IMR-90 (cell line): ENCODE measurements at regions not wholly inside any gene's neighbourhood (a gene's known extent, or its start where the extent isn't known, plus 50 kb on each side); places are given as distances from the start of the nearest gene placed in this dataset.

ENCODE experiments used
- BHLHE40 ChIP-seq: fragments of 150-350 bp; IDR thresholded peaks from 2 replicates; pipeline ENCODE4 v1.6.1; 2016; ENCODE audit warnings: mild to moderate bottlenecking, low read depth, low read length
- CTCF ChIP-seq: conservative IDR thresholded peaks from 2 replicates; pipeline ENCODE4 v1.5.1; 2012; ENCODE audit warnings: mild to moderate bottlenecking, low read depth, low read length, improper control_type of control experiment
- ELK1 ChIP-seq: fragments of 150-350 bp; IDR thresholded peaks from 2 replicates; pipeline ENCODE4 v1.6.1; 2016; ENCODE audit warnings: low read depth, mild to moderate bottlenecking, low read length, moderate library complexity, borderline replicate concordance
- FOS ChIP-seq: fragments of 150-350 bp; IDR thresholded peaks from 2 replicates; pipeline ENCODE4 v1.6.1; 2016; ENCODE audit warnings: low read depth, low read length
- NFE2L2 ChIP-seq: fragments of 150-350 bp; IDR thresholded peaks from 2 replicates; pipeline ENCODE4 v1.6.1; 2016; ENCODE audit warnings: low read depth, mild to moderate bottlenecking, low read length
- RAD21 ChIP-seq: IDR thresholded peaks from 2 replicates; pipeline ENCODE4 v1.6.1; 2012; ENCODE audit warnings: low read length, improper control_type of control experiment
- RCOR1 ChIP-seq: IDR thresholded peaks from 2 replicates; pipeline ENCODE4 v1.6.1; 2012; ENCODE audit warnings: mild to moderate bottlenecking, low read length, improper control_type of control experiment; ENCODE audit not compliant: insufficient replicate concordance
- SMC3 ChIP-seq: fragments of 150-350 bp; IDR thresholded peaks from 2 replicates; pipeline ENCODE4 v1.6.1; 2016; ENCODE audit warnings: low read depth, mild to moderate bottlenecking, antibody characterized with exemption, low read length, moderate library complexity
- USF2 ChIP-seq: fragments of 150-350 bp; IDR thresholded peaks from 2 replicates; pipeline ENCODE4 v1.6.1; 2017; ENCODE audit warnings: mild to moderate bottlenecking, antibody characterized with exemption, low read length, low read depth

- TF ChIP-seq SMC3 (no peak), RCOR1 (no peak), CTCF (no peak), RAD21 (no peak), ELK1 (no peak), USF2 (no peak), FOS (no peak), NFE2L2 (no peak), BHLHE40 (no peak)
Measured at GRCh38 chr4:19999276-19999675, 252.4 kb upstream of the SLIT2 start.
